Fibroblast of skin of left biceps (primary cell): ENCODE measurements at regions not wholly inside any gene's neighbourhood (a gene's known extent, or its start where the extent isn't known, plus 50 kb on each side); places are given as distances from the start of the nearest gene placed in this dataset.
"Not testable (repeated sequence)": the region's sequence is repeated elsewhere in the genome, so short reads cannot be mapped to it uniquely, and the experiment has no call there.

Experiments
- DNase-seq, 2 experiments: peaks; one replicate each; pipeline ENCODE4 v3.0.0-alpha.2; 2013; ENCODE audit warnings: low read depth in 2 of 2

- no peak for DNase-seq
These were observed 341.0 kb upstream of the SULF2 start for GRCh38 chr20:48126227-48126740.

- DNase-seq, result no peak
These were observed 339.7 kb upstream of the SULF2 start for GRCh38 chr20:48124960-48125359.

DNA sequence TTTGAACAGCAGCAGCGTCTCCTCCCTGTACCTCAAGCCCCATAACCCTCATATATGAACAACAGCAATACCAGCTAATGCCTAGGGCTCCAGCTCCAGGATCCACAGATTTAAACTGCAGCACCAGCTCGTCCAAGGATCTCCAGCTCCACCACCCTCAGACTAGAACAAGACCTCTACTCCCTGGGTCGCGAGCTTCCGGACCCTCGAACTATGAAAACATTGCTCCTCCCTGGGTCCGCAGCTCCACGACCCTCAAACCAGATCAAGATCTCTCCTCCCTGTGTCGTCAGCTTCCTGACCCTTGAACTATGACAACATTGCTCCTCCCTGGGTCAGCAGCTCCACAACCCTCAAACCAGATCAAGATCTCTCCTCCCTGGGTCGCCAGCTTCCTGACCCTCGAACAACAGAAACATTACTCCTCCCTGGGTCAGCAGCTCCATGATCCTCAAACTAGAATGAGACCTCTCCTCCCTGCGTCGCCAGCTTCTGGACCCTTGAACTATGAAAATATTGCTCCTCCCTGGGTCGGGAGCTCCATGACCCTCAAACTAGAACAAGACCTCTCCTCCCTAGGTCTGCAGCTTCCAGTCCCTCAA is 339.0 kb upstream of the SULF2 start:
- no peak for DNase-seq

DNA sequence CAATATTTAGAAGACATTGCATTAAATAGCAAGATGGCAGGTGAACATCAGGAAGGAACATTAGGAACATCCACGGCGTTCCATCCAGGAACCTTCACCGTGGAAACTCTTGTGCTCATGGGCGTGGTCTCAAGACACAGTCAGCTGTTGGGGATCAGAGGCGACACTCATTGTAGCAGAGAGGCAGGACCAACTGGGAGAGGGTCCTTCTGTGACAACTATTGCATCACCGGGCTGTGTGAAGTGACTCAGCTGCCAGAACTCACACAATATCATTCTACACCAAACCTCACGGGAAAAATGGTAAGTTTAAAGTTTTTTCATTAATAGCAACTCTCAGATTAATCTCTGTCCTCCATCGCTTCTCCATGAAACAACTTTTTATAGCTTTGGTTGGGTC is 334.8 kb upstream of the SULF2 start:
- no peak for DNase-seq

GRCh38 chr20:48119389-48119788 is 334.1 kb upstream of the SULF2 start:
- DNase-seq, result not testable (repeated sequence)

GRCh38 chr20:48115502-48115901 is 330.2 kb upstream of the SULF2 start:
- DNase-seq, result no peak

- no peak for DNase-seq
These were observed 322.3 kb upstream of the SULF2 start for GRCh38 chr20:48107560-48107959.

GRCh38 chr20:48106428-48106827 is 321.1 kb upstream of the SULF2 start:
- DNase-seq, result no peak

DNA sequence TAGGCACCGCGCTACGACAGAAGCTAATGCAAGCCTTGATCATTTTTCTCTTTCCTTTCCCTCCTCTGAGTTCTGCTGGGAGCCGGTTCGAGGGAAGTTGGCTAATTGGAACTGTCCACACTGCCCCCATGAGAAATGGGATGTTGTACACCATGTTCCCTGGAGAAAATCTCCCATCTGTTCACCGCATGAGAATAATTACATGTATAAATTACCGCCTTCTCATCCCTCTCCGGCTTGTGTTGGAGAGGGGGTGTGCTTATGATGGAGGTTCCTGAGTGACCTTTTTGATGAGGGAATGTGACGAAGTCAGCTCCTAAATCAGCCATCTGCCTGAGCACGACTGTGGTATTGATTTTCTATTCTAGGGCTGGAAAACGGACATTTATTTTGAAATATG is 320.2 kb upstream of the SULF2 start:
- peak; percentile 38 to 51 for DNase-seq

GRCh38 chr20:48102931-48103660 is 317.8 kb upstream of the SULF2 start:
- peak in 1 of 2 experiments; percentile 23 for DNase-seq

- no peak for DNase-seq
These were observed 317.0 kb upstream of the SULF2 start for GRCh38 chr20:48102076-48102787.

DNA sequence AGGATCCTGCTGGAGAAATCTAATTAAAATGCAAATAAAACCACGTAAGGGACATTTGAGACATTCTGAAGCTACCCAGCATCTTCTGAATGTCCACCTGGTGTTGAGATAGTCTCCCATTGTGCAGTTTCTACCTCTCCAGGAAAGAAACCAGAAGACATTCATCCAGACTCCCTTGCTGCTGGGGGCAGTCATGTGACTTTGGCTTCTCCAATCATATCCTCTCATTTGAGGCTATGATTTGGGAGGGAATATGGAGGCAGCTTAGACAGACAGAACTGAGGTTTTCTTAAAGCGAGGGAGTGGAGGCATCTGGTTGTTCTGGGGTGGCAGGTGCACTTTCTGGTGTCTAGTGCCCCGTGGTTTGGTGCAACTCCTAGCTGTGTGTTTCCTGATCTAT is 315.2 kb upstream of the SULF2 start:
- DNase-seq, result no peak

DNA sequence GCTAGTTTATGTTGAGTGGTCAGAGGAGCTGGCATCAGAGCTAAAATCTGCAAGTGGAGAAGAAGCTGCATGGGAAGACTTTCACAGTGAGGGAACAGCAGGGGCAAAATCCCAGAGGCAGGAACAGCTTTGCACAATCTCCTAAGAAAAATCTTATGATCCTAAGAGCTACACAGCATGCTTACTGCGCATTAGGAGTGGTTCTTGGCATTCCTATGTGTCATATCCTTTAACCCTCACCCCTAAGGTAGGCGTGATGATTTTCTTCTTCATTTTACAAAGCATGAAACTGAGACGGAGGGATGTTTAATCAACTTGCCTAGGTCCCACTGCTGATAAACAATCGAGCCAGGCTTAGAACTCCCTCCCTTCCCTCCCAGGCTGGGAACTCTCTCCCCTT is 313.6 kb upstream of the SULF2 start:
- DNase-seq, result no peak

DNA sequence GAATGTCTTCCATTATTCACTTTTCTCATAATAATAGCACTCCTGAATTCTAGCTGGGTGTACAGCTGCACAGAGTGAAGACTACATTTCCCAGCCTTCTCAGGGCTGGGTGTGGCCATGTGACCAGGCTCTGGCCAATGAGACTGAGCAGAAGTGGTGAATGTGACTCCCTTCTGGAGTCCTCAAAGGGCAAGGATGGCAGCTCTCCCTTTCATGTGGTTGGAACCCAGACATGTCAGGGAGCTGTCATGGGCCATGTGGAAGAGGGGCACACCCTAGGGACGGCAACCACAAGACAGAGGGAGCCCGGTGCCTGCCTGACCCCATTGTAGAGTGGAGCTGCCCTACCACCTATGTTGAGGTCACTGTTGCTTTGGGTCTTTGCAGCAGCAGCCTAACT is 312.8 kb upstream of the SULF2 start:
- DNase-seq, result no peak

- no peak for DNase-seq
These were observed 311.9 kb upstream of the SULF2 start for GRCh38 chr20:48096957-48097890.

- DNase-seq, result no peak
These were observed 311.1 kb upstream of the SULF2 start for GRCh38 chr20:48096212-48096875.

- no peak for DNase-seq
These were observed 309.7 kb upstream of the SULF2 start for GRCh38 chr20:48094944-48095343.

DNA sequence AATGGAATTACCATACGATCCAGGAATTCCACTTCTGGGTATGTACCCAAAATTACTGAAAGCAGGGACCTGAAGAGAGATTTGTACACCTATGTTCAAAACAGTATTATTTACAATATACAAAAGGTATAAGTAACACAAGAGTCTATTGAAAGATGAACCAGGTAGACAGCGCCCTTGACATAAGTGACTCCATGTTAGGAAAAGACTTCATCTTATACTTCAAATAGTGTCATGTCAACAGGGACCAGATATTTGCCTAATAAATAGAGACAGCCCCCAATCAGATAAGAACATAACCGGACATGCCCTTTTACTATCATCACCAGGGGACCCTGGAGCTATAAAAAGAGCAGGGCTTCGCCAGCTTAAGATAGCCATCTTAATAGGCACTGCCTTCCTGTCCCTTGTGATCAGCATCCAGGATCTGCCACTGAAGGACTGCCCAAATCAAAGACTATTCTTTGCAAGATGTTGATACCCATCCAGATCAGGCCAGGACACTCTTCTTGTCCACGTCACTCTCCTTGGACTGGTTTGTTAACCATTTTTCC is 309.0 kb upstream of the SULF2 start:
- no peak for DNase-seq

- no peak for DNase-seq
These were observed 307.5 kb upstream of the SULF2 start for GRCh38 chr20:48092596-48093280.

GRCh38 chr20:48090784-48091183 is 305.5 kb upstream of the SULF2 start:
- no peak for DNase-seq
